ENCODE measurements at regions not wholly inside any gene's neighbourhood (a gene's known extent, or its start where the extent isn't known, plus 50 kb on each side); places are given as distances from the start of the nearest gene placed in this dataset.

GRCh38 chr5:118778941-118779340 is 209.4 kb downstream of the DTWD2 start:
- in situ Hi-C loops (cut with HindIII; ENCODE audit: low pct_ligation_motif_present, low pct_unique_long_range_greater_than_20kb, low sequenced_read_pairs): no loop called here
- no peak for DNase-seq

- in situ Hi-C loops (cut with HindIII; ENCODE audit: low pct_ligation_motif_present, low pct_unique_long_range_greater_than_20kb, low sequenced_read_pairs): no loop called here
- no peak for DNase-seq
Observed at GRCh38 chr5:118777189-118777736, 211.1 kb downstream of the DTWD2 start.

GRCh38 chr5:118776755-118777154 is 211.6 kb downstream of the DTWD2 start:
- DNase-seq: no peak
- in situ Hi-C loops (cut with HindIII; ENCODE audit: low pct_ligation_motif_present, low pct_unique_long_range_greater_than_20kb, low sequenced_read_pairs): no loop called here

- in situ Hi-C loops (cut with HindIII; ENCODE audit: low pct_ligation_motif_present, low pct_unique_long_range_greater_than_20kb, low sequenced_read_pairs): no loop called here
- no peak for DNase-seq
Observed at GRCh38 chr5:118775790-118776499, 212.4 kb downstream of the DTWD2 start.

- no peak for DNase-seq
- in situ Hi-C loops (cut with HindIII; ENCODE audit: low pct_ligation_motif_present, low pct_unique_long_range_greater_than_20kb, low sequenced_read_pairs): no loop called here
Observed at GRCh38 chr5:118768607-118769175, 219.7 kb downstream of the DTWD2 start.

GRCh38 chr5:118762291-118762690 is 226.1 kb downstream of the DTWD2 start:
- DNase-seq: no peak
- in situ Hi-C loops (cut with HindIII; ENCODE audit: low pct_ligation_motif_present, low pct_unique_long_range_greater_than_20kb, low sequenced_read_pairs): no loop called here

GRCh38 chr5:118761814-118762213 is 226.5 kb downstream of the DTWD2 start:
- DNase-seq: no peak
- in situ Hi-C loops (cut with HindIII; ENCODE audit: low pct_ligation_motif_present, low pct_unique_long_range_greater_than_20kb, low sequenced_read_pairs): no loop called here

- no peak for DNase-seq
- in situ Hi-C loops (cut with HindIII; ENCODE audit: low pct_ligation_motif_present, low pct_unique_long_range_greater_than_20kb, low sequenced_read_pairs): no loop called here
Observed at GRCh38 chr5:118752969-118753368, 235.4 kb downstream of the DTWD2 start.

GRCh38 chr5:118736396-118736795 is 252.0 kb downstream of the DTWD2 start:
- no peak for DNase-seq
- in situ Hi-C loops (cut with HindIII; ENCODE audit: low pct_ligation_motif_present, low pct_unique_long_range_greater_than_20kb, low sequenced_read_pairs): no loop called here

- no peak for DNase-seq
- in situ Hi-C loops (cut with HindIII; ENCODE audit: low pct_ligation_motif_present, low pct_unique_long_range_greater_than_20kb, low sequenced_read_pairs): no loop called here
Observed at GRCh38 chr5:118733394-118733793, 255.0 kb downstream of the DTWD2 start.

GRCh38 chr5:118728191-118728590 is 260.2 kb downstream of the DTWD2 start:
- no peak for DNase-seq
- in situ Hi-C loops (cut with HindIII; ENCODE audit: low pct_ligation_motif_present, low pct_unique_long_range_greater_than_20kb, low sequenced_read_pairs): no loop called here

GRCh38 chr5:118726891-118727290 is 261.5 kb downstream of the DTWD2 start:
- no peak for DNase-seq
- in situ Hi-C loops (cut with HindIII; ENCODE audit: low pct_ligation_motif_present, low pct_unique_long_range_greater_than_20kb, low sequenced_read_pairs): no loop called here

- no peak for DNase-seq
- in situ Hi-C loops (cut with HindIII; ENCODE audit: low pct_ligation_motif_present, low pct_unique_long_range_greater_than_20kb, low sequenced_read_pairs): no loop called here
Observed at GRCh38 chr5:118723021-118723338, 265.4 kb downstream of the DTWD2 start.

GRCh38 chr5:118722122-118723020 is 266.0 kb downstream of the DTWD2 start:
- in situ Hi-C loops (cut with HindIII; ENCODE audit: low pct_ligation_motif_present, low pct_unique_long_range_greater_than_20kb, low sequenced_read_pairs): no loop called here
- DNase-seq: no peak

GRCh38 chr5:118711727-118712126 is 276.6 kb downstream of the DTWD2 start:
- DNase-seq: no peak
- in situ Hi-C loops (cut with HindIII; ENCODE audit: low pct_ligation_motif_present, low pct_unique_long_range_greater_than_20kb, low sequenced_read_pairs): no loop called here

- in situ Hi-C loops (cut with HindIII; ENCODE audit: low pct_ligation_motif_present, low pct_unique_long_range_greater_than_20kb, low sequenced_read_pairs): no loop called here
- DNase-seq: no peak
Observed at GRCh38 chr5:118705959-118706667, 282.2 kb downstream of the DTWD2 start.

GRCh38 chr5:118703241-118703640 is 285.1 kb downstream of the DTWD2 start:
- in situ Hi-C loops (cut with HindIII; ENCODE audit: low pct_ligation_motif_present, low pct_unique_long_range_greater_than_20kb, low sequenced_read_pairs): no loop called here
- no peak for DNase-seq

- in situ Hi-C loops (cut with HindIII; ENCODE audit: low pct_ligation_motif_present, low pct_unique_long_range_greater_than_20kb, low sequenced_read_pairs): no loop called here
- DNase-seq: no peak
Observed at GRCh38 chr5:118701791-118702190, 286.6 kb downstream of the DTWD2 start.

- in situ Hi-C loops (cut with HindIII; ENCODE audit: low pct_ligation_motif_present, low pct_unique_long_range_greater_than_20kb, low sequenced_read_pairs): no loop called here
- no peak for DNase-seq
Observed at GRCh38 chr5:118700510-118700909, 287.8 kb downstream of the DTWD2 start.
